Esophagus squamous epithelium (tissue), 5 donors: ENCODE measurements at regions not wholly inside any gene's neighbourhood (a gene's known extent, or its start where the extent isn't known, plus 50 kb on each side); places are given as distances from the start of the nearest gene placed in this dataset.

Experiments used
- DNase-seq: peaks from one replicate; lab custom pipeline; 2025; lab: John Stamatoyannopoulos, UW
- H3K27ac ChIP-seq, 4 donors: fragments of 200-600 bp; sonication (generic); one replicate each; pipeline ENCODE4 v1.5.1; 2016 to 2019; ENCODE audit warnings: mild to moderate bottlenecking in 1 of 4
- H3K27me3 ChIP-seq, 4 donors: fragments of 200-600 bp; sonication (generic); 1 replicate in 3 of 4; 2 replicates in 1 of 4; pipeline versions ENCODE4 v1.5.1 to v1.6.0; 2017 to 2021; ENCODE audit warnings: antibody characterized with exemption in 1 of 4
- H3K36me3 ChIP-seq, 3 donors: fragments of 200-600 bp; sonication (generic); one replicate each; pipeline ENCODE4 v1.5.1; 2016 to 2019
- H3K4me1 ChIP-seq, 3 donors: fragments of 200-600 bp; sonication (generic); one replicate each; pipeline ENCODE4 v1.5.1; 2017 to 2019
- H3K4me3 ChIP-seq, 4 donors: fragments of 200-600 bp; sonication (generic); 1 replicate in 3 of 4; 2 replicates in 1 of 4; pipeline ENCODE4 v1.5.1; 2016 to 2019; ENCODE audit warnings: mild to moderate bottlenecking in 2 of 4, moderate library complexity in 1 of 4
- H3K9me3 ChIP-seq, 3 donors: fragments of 200-600 bp; sonication (generic); one replicate each; pipeline ENCODE4 v1.5.1; 2016 to 2019
- CTCF ChIP-seq, 6 experiments: fragments of 450-650 bp in 4 of 6; fragments of 200-600 bp in 2 of 6; sonication (generic) in 2 of 6; IDR thresholded peaks; one replicate each; pipeline ENCODE4 v1.5.1; 2016 to 2019; ENCODE audit warnings: antibody characterized with exemption in 6 of 6, mild to moderate bottlenecking in 4 of 6, moderate library complexity in 4 of 6
- POLR2A ChIP-seq, 4 donors: fragments of 450-650 bp; IDR thresholded peaks; one replicate each; pipeline ENCODE4 v1.6.1; 2017; ENCODE audit warnings: antibody characterized with exemption in 4 of 4, mild to moderate bottlenecking in 4 of 4, moderate library complexity in 3 of 4
- WGBS, 2 donors: methylation state at CpG; one replicate each; pipeline ENCODE4 v1.1.5; 2018; 5-methylcytosine and 5-hydroxymethylcytosine counted together
- intact Hi-C: fragments of 100-400 bp; cut with DNase I; formaldehyde crosslinking; loops from one replicate; pipeline ENCODE4 v1.15.0; 2022
- donor health status: DM: yes; HTN: yes; CAD: no.

GRCh38 chr10:108840944-108841343, 1082.4 kb downstream of the XPNPEP1 start:
- intact Hi-C loops: no loop called here
- TF ChIP-seq POLR2A (IDR thresholded peaks at IDR 0.05) (no peak), CTCF (IDR thresholded peaks at IDR 0.05) (no peak)
- Histone ChIP-seq H3K9me3 (no peaks in the 10 kb centered on the region), H3K27me3 (no peaks in the 10 kb centered on the region), H3K4me1 (no peaks in the 10 kb centered on the region), H3K36me3 (no peaks in the 10 kb centered on the region), H3K27ac (no peak overlapping the region), H3K4me3 (no peak overlapping the region)
- no peak for DNase-seq
- WGBS, 2 donors: 47 to 53% methylated on average over 3 of the region's 3 CpGs

GRCh38 chr10:108836362-108836761, 1086.9 kb downstream of the XPNPEP1 start:
- intact Hi-C loops: no loop called here
- peaks cover 0 to 4% (median 0%) of the 10 kb centered on the region in 3 donors for H3K9me3 ChIP-seq
- no peak for DNase-seq
- no peak for TF ChIP-seq CTCF (IDR thresholded peaks at IDR 0.05)
- no peak for TF ChIP-seq POLR2A (IDR thresholded peaks at IDR 0.05)
- H3K27ac ChIP-seq: no peak overlapping the region
- no peaks in the 10 kb centered on the region for H3K27me3 ChIP-seq
- H3K4me1 ChIP-seq: no peaks in the 10 kb centered on the region
- H3K36me3 ChIP-seq: no peaks in the 10 kb centered on the region
- 53 to 64% methylated on average over 5 of the region's 5 CpGs for WGBS, 2 donors
- H3K4me3 ChIP-seq: no peak overlapping the region

- Histone ChIP-seq H3K4me1 (no peaks in the 10 kb centered on the region), H3K27me3 (no peaks in the 10 kb centered on the region), H3K4me3 (no peak overlapping the region), H3K27ac (no peak overlapping the region), H3K36me3 (no peaks in the 10 kb centered on the region), H3K9me3 (no peaks in the 10 kb centered on the region)
- TF ChIP-seq CTCF (IDR thresholded peaks at IDR 0.05) (no peak), POLR2A (IDR thresholded peaks at IDR 0.05) (no peak)
- DNase-seq: no peak
- intact Hi-C loops: no loop called here
Observed at GRCh38 chr10:108822026-108822425, 1101.3 kb downstream of the XPNPEP1 start.

- 45 to 50% methylated on average over 1 of the region's 1 CpG for WGBS, 2 donors
- Histone ChIP-seq H3K27me3 (no peaks in the 10 kb centered on the region), H3K36me3 (no peaks in the 10 kb centered on the region), H3K4me3 (no peak overlapping the region), H3K4me1 (no peaks in the 10 kb centered on the region), H3K27ac (no peak overlapping the region), H3K9me3 (no peaks in the 10 kb centered on the region)
- no peak for DNase-seq
- intact Hi-C loops: no loop called here
- TF ChIP-seq POLR2A (IDR thresholded peaks at IDR 0.05) (no peak), CTCF (IDR thresholded peaks at IDR 0.05) (no peak)
Observed at GRCh38 chr10:108819302-108819701, 1104.0 kb downstream of the XPNPEP1 start.

- no peaks in the 10 kb centered on the region for H3K4me1 ChIP-seq
- DNase-seq: no peak
- no peak for TF ChIP-seq CTCF (IDR thresholded peaks at IDR 0.05)
- TF ChIP-seq POLR2A (IDR thresholded peaks at IDR 0.05): no peak
- no peak overlapping the region for H3K4me3 ChIP-seq
- H3K36me3 ChIP-seq: no peaks in the 10 kb centered on the region
- H3K27ac ChIP-seq: no peak overlapping the region
- H3K27me3 ChIP-seq: no peaks in the 10 kb centered on the region
- intact Hi-C loops: no loop called here
- WGBS, 2 donors: 69 to 74% methylated on average over 2 of the region's 2 CpGs
- no peaks in the 10 kb centered on the region for H3K9me3 ChIP-seq
Observed at GRCh38 chr10:108817584-108817983, 1105.7 kb downstream of the XPNPEP1 start.
